ENCODE measurements at regions not wholly inside any gene's neighbourhood (a gene's known extent, or its start where the extent isn't known, plus 50 kb on each side); places are given as distances from the start of the nearest gene placed in this dataset.

GRCh38 chr2:176432434-176432833 lies 163.2 kb downstream of the MTX2 start:
- TF ChIP-seq CTCF (IDR thresholded peaks at IDR 0.05) (no peak), POLR2A (IDR thresholded peaks at IDR 0.05; ENCODE audit: low read length) (no peak)

Measured in A549 (cell line).